ENCODE measurements at regions not wholly inside any gene's neighbourhood (a gene's known extent, or its start where the extent isn't known, plus 50 kb on each side); places are given as distances from the start of the nearest gene placed in this dataset.

DNA sequence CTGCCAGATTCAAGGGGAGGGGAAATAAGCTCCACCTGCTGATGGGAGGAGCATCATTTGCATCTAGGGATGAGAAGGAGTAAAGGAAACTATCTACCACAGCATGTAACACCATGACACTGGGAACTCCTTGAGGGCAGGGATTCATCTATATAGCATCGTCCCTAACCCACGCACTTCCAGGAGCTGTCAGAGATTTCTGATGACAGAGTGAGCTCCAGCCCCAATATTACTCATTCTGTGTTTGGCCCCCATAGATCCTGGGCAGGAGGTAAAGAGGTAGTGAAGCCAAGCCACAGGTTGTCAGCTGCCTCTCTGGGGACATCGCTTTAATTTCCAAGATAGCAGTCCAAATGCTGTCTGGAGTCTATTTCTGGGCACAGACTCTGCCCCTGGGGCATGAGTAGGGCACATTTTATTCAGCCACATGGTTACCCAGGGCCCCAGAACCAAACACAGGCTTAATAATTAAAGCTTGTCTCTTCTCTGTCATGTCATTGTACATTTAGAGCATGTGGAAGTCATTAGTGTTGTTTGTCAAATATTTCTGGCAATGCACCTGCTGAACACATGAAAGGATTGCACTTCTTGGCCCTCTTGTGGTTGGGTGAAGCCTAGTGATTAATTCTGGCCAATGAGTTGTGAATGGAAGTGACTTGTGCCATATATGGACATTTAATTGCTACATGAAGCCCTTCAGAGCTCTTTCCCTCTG, 105.9 kb upstream of the POU3F1 start:
- Histone ChIP-seq H4K20me1 (ENCODE audit: insufficient read depth) (no peaks in the 10 kb centered on the region), H3K9ac (ENCODE audit: low read length) (no peak overlapping the region), H3K27ac (ENCODE audit: low read depth, low read length) (no peak overlapping the region), H3K4me3 (replicated peaks in 1 of 2; ENCODE audit: low read depth in 1 of 2, low read length in 2 of 2) (no peak overlapping the region), H2AFZ (ENCODE audit: low read depth, low read length, poor library complexity, severe bottlenecking) (no peak overlapping the region), H3K36me3 (ENCODE audit: control insufficient read depth in 1 of 2, insufficient read depth in 2 of 2, low read length in 2 of 2) (no peaks in the 10 kb centered on the region), H3K79me2 (ENCODE audit: insufficient read depth, low read length) (no peaks in the 10 kb centered on the region), H3K4me1 (ENCODE audit: control insufficient read depth in 1 of 2, insufficient read depth in 2 of 2, low read length in 2 of 2) (no peaks in the 10 kb centered on the region), H3K9me3 (ENCODE audit: control insufficient read depth in 1 of 2, insufficient read depth in 1 of 2, low read depth in 1 of 2, low read length in 2 of 2) (no peaks in the 10 kb centered on the region), H3K27me3 (ENCODE audit: insufficient read depth, low read length) (peaks cover 29% of the 10 kb centered on the region; the same call in 1 of the 2 replicates), H3K9me2 (ENCODE audit: insufficient read depth) (no peaks in the 10 kb centered on the region), H3K4me2 (ENCODE audit: low read length) (no peak overlapping the region)
- ATAC-seq (peak; percentile 54; the same call in 1 of the 2 replicates), DNase-seq (ENCODE audit: low read depth, low spot score) (no peak)
- ChIA-PET POLR2A (no interaction called here), RAD21 (ENCODE audit: low non-redundant PET in 1 of 2, low total read pairs in 2 of 2, uncharacterized antibody in 2 of 2, unreplicated experiment in 2 of 2) (no interaction called here), CTCF (no interaction called here)
- intact Hi-C loops (cut with micrococcal nuclease), result no loop called here
- no TSS peak for BruUV-seq (replicated peaks)
- TF ChIP-seq ELF1 (IDR thresholded peaks at IDR 0.05; ENCODE audit: borderline replicate concordance, low read depth), result no peak
- TF ChIP-seq, protein P1, sequence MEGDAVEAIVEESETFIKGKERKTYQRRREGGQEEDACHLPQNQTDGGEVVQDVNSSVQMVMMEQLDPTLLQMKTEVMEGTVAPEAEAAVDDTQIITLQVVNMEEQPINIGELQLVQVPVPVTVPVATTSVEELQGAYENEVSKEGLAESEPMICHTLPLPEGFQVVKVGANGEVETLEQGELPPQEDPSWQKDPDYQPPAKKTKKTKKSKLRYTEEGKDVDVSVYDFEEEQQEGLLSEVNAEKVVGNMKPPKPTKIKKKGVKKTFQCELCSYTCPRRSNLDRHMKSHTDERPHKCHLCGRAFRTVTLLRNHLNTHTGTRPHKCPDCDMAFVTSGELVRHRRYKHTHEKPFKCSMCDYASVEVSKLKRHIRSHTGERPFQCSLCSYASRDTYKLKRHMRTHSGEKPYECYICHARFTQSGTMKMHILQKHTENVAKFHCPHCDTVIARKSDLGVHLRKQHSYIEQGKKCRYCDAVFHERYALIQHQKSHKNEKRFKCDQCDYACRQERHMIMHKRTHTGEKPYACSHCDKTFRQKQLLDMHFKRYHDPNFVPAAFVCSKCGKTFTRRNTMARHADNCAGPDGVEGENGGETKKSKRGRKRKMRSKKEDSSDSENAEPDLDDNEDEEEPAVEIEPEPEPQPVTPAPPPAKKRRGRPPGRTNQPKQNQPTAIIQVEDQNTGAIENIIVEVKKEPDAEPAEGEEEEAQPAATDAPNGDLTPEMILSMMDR (IDR thresholded peaks at IDR 0.05 in 2 of 3, conservative IDR thresholded peaks at IDR 0.05 in 1 of 3; ENCODE audit: borderline replicate concordance in 1 of 3, insufficient read depth in 1 of 3, low read depth in 2 of 3, low read length in 2 of 3), result 0 out of 6 replicates have a peak, but pooled peaks of 1 of the 3 experiments have one; percentile 4
- TF ChIP-seq FOSL1 (IDR thresholded peaks at IDR 0.05; ENCODE audit: low read depth), result no peak
- TF ChIP-seq SRF (IDR thresholded peaks at IDR 0.05; ENCODE audit: low read depth), result peak; percentile 81

DNA sequence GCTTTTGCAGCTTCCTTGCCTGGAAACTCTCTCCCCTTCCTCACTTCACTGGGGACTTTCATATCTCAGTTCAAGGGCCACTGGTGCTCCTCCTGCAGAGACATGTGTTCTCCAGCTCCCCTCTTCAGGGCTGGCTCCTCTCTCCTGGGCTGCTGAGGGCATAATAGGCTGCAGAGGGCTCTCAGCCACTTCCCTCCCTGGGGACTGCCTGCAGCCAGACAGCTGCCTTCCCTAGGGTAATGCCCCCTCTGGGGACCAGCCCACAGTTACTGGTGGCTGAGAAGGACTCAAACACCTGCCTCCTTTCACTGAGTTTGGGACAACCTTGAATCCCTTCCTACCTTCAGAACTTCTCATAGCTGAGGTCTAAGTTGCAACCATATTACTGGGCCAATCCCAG, 104.8 kb upstream of the POU3F1 start:
- BruUV-seq (replicated peaks), result no TSS peak
- RAD21 ChIA-PET (ENCODE audit: low non-redundant PET in 1 of 2, low total read pairs in 2 of 2, uncharacterized antibody in 2 of 2, unreplicated experiment in 2 of 2), result no interaction called here
- Histone ChIP-seq H4K20me1 (ENCODE audit: insufficient read depth) (no peaks in the 10 kb centered on the region), H2AFZ (ENCODE audit: low read depth, low read length, poor library complexity, severe bottlenecking) (no peak overlapping the region), H3K79me2 (ENCODE audit: insufficient read depth, low read length) (no peaks in the 10 kb centered on the region), H3K36me3 (ENCODE audit: control insufficient read depth in 1 of 2, insufficient read depth in 2 of 2, low read length in 2 of 2) (no peaks in the 10 kb centered on the region), H3K9ac (ENCODE audit: low read length) (no peak overlapping the region), H3K9me3 (ENCODE audit: control insufficient read depth in 1 of 2, insufficient read depth in 1 of 2, low read depth in 1 of 2, low read length in 2 of 2) (no peaks in the 10 kb centered on the region), H3K27ac (ENCODE audit: low read depth, low read length) (no peak overlapping the region), H3K4me2 (ENCODE audit: low read length) (no peak overlapping the region), H3K9me2 (ENCODE audit: insufficient read depth) (no peaks in the 10 kb centered on the region), H3K27me3 (ENCODE audit: insufficient read depth, low read length) (peaks cover 25% of the 10 kb centered on the region; the same call in 1 of the 2 replicates), H3K4me1 (ENCODE audit: control insufficient read depth in 1 of 2, insufficient read depth in 2 of 2, low read length in 2 of 2) (no peaks in the 10 kb centered on the region), H3K4me3 (replicated peaks in 1 of 2; ENCODE audit: low read depth in 1 of 2, low read length in 2 of 2) (no peak overlapping the region)
- CTCF ChIA-PET, result no interaction called here
- DNase-seq (ENCODE audit: low read depth, low spot score), result no peak
- POLR2A ChIA-PET, result no interaction called here
- no peak for ATAC-seq
- intact Hi-C loops (cut with micrococcal nuclease), result no loop called here
- TF ChIP-seq FOSL1 (IDR thresholded peaks at IDR 0.05; ENCODE audit: low read depth) (no peak), YY1 (IDR thresholded peaks at IDR 0.05; ENCODE audit: extremely low read depth, insufficient replicate concordance, low read depth, low read length) (no peak), SP1 (IDR thresholded peaks at IDR 0.05; ENCODE audit: low read depth) (no peak), ZFX (IDR thresholded peaks at IDR 0.05) (no peak), POLR2A (IDR thresholded peaks at IDR 0.05; ENCODE audit: borderline replicate concordance, extremely low read depth, insufficient read depth, insufficient read length) (no peak), CEBPB (IDR thresholded peaks at IDR 0.05; ENCODE audit: low read depth) (no peak), SIN3A (IDR thresholded peaks at IDR 0.05; ENCODE audit: low read depth) (no peak), EGR1 (IDR thresholded peaks at IDR 0.05; ENCODE audit: low read depth) (no peak), ZNF274 (IDR thresholded peaks at IDR 0.05; ENCODE audit: low read depth, low read length) (no peak), CBX3 (IDR thresholded peaks at IDR 0.05; ENCODE audit: low read depth) (no peak)
- TF ChIP-seq, protein P1 (IDR thresholded peaks at IDR 0.05 in 2 of 3, conservative IDR thresholded peaks at IDR 0.05 in 1 of 3; ENCODE audit: borderline replicate concordance in 1 of 3, insufficient read depth in 1 of 3, low read depth in 2 of 3, low read length in 2 of 3), result no peak
- TF ChIP-seq, protein P2, sequence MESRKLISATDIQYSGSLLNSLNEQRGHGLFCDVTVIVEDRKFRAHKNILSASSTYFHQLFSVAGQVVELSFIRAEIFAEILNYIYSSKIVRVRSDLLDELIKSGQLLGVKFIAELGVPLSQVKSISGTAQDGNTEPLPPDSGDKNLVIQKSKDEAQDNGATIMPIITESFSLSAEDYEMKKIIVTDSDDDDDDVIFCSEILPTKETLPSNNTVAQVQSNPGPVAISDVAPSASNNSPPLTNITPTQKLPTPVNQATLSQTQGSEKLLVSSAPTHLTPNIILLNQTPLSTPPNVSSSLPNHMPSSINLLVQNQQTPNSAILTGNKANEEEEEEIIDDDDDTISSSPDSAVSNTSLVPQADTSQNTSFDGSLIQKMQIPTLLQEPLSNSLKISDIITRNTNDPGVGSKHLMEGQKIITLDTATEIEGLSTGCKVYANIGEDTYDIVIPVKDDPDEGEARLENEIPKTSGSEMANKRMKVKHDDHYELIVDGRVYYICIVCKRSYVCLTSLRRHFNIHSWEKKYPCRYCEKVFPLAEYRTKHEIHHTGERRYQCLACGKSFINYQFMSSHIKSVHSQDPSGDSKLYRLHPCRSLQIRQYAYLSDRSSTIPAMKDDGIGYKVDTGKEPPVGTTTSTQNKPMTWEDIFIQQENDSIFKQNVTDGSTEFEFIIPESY (IDR thresholded peaks at IDR 0.05; ENCODE audit: extremely low read depth, insufficient replicate concordance, low read length), result no peak
